NCI-H2171 treated with DMSO at 0.1 percent for 48 hours (cell line): ENCODE measurements at regions not wholly inside any gene's neighbourhood (a gene's known extent, or its start where the extent isn't known, plus 50 kb on each side); places are given as distances from the start of the nearest gene placed in this dataset.

Experiments
- DNase-seq: peaks from one replicate; lab custom pipeline; 2025; lab: John Stamatoyannopoulos, UW

DNA sequence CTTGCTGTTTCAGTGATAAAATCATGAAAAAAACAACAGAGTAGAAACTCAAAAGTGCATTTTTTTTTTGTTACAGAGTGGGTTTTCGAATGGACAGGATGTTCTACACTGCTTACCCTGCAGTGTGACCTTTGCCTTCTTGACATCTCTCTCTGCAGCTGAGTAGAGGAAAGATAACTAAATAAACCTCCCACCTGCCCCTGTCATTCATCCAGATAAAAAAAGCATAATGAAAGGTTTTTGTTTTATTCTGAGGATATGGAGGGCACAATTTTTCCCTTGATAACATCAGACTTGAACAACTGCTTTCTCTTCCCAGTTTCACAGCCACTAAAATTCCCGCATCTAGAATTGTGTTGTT is 193.6 kb upstream of the FOXQ1 start:
- DNase-seq, result no peak

DNA sequence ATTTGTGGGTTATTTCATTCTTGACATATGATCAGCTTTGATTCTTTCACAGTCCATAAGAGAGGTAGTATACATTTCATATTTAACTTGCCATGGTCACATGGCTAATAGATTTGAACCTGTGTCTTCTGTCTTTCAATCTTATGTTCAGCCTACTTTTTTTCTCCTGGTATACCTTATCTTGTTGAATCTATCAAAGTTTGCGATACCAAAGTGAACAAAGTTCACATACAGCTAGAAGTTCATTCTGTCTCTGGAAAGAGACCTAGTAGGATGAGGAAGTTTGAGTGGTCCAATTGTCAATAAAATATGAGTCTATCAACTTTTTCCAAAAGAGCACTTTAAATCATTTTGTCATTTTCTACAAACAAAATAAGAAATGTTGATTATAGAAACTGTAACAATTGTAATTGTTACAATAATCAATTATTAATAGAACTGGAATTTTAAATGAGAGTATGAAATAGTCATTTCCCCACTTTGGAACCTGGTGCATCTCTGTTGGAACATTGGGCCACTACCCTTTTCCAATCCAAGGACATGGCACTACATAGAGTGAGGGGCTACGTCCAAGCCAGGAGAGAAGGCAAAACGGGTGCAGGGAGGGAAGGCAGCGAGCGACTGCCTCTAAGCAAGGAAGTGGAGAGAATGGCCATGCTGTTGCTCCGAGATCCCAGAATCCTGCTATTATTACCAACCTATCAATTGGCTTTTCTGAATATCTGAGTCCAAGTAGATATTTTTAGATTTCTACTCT is 194.2 kb upstream of the FOXQ1 start:
- no peak for DNase-seq

GRCh38 chr6:1116149-1116548 is 195.7 kb upstream of the FOXQ1 start:
- DNase-seq, result no peak

DNA sequence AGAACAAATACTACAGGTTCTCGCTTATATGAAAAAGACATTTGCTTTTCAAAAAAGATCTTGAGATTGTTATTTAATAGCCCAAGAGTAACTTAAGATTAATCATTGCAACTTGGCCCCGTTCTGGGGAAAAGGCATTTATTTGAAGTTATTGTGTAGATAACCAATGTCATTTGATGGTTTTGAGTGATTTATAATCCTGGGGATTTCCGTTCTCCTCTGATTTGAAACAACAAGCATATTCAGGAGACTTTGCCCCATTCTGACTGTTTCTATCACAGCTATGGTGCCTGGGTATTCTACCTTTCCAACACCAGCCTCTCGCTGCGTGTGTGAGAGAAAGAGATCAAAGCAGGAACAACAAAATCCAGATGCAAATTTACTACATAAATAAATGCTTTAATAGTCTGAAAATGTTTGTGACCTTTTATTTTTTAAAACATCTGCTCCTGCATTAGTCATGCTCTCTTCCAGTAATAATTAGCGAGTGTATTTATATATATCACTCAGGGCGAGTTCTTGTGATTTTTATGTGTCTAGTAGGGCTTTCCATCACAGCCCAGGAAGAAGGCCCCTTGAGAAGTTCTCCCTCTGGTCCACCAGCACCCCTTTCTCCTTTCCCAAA is 197.9 kb upstream of the FOXQ1 start:
- DNase-seq, result no peak

DNA sequence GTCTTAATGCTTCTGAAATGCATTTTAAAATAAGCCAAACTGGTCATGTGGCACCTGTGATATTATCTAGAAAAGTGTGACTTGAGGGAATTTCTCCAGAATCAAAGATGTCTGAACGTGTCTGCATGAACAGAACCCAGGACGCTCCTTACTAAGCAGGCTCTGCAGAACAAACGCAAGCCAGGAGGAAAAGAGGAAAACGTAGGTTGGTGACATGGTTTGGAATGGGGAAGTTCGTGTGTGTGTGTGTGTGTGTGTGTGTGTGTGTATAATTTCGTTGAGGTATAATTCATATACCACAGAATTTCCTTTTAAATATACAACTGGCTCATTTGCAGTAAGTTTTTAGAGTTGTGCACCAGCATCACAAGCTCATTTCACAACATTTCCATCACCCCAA is 200.5 kb upstream of the FOXQ1 start:
- no peak for DNase-seq

DNA sequence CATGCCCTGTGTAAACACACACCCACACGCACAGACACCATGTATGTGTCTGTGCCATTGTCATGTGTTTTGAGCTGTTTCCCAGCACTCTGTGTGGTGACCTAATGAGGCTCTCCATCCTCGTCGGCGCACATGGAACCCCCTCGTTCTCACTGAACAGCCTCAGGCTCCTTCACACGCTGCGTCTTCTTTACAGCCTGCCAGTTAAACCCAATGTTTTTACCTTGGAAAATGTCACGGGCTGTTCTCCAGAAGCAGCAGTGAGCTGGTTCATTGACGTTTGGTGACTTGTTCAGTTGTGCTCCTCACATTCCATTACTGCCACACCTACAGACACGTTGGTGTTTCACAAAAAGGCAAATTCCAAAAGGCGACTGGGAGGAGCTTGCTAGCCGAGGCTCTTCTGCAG is 201.0 kb upstream of the FOXQ1 start:
- no peak for DNase-seq

GRCh38 chr6:1110164-1110563 is 201.7 kb upstream of the FOXQ1 start:
- no peak for DNase-seq

DNA sequence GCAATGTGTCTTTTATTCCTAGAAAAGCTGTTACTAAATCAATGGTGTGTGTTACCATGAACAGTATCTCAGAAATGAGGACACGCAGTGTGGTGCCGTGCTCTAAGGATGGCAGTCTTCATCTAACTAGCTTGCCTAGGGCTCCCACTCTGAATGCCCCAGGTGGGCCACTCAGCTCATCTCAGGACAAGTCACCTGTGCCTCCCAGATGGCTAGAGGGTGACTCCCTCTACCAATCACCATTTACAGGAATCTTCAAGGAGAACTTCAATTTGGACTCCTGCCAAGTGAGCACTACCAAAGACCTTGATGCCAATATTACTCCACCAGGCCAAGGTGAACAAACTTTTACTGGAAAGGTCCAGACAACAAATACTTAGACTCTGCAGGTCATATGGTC is 202.8 kb upstream of the FOXQ1 start:
- DNase-seq, result no peak

- DNase-seq, result no peak
Measured at GRCh38 chr6:1108198-1108597, 203.7 kb upstream of the FOXQ1 start.

GRCh38 chr6:1107578-1107977 is 204.3 kb upstream of the FOXQ1 start:
- no peak for DNase-seq

DNA sequence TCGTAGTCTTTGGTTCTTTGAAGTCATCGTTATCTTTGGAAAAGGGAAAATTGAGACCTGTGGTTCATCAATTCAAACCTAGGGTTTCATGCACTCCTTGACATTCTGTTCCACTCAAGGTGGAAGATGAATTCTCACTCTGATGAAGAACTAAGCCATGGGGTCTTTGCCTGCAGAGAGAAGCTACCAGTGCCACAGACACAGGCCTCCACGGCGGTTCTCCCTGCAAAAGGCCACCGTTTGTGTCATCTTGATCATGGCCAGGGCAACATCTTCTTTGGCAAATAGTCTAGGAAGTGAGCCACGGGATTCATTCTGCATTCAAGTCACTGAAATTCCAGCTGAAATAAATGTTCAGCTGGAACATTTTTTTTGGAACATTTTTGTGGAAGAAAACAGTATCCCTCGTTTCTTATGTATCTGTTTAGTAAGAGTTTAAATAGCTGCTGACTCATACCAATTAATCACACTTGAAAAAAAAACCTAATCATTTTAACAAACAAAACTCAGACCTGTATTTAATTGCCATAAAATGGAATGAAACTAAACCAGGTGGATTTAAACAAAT is 206.0 kb upstream of the FOXQ1 start:
- DNase-seq, result no peak

GRCh38 chr6:1104988-1105670 is 206.8 kb upstream of the FOXQ1 start:
- DNase-seq, result no peak

GRCh38 chr6:1103945-1104623 is 207.8 kb upstream of the FOXQ1 start:
- no peak for DNase-seq

GRCh38 chr6:1103021-1103420 is 208.9 kb upstream of the FOXQ1 start:
- DNase-seq, result no peak

- no peak for DNase-seq
Measured at GRCh38 chr6:1100269-1100668, 211.6 kb upstream of the FOXQ1 start.

DNA sequence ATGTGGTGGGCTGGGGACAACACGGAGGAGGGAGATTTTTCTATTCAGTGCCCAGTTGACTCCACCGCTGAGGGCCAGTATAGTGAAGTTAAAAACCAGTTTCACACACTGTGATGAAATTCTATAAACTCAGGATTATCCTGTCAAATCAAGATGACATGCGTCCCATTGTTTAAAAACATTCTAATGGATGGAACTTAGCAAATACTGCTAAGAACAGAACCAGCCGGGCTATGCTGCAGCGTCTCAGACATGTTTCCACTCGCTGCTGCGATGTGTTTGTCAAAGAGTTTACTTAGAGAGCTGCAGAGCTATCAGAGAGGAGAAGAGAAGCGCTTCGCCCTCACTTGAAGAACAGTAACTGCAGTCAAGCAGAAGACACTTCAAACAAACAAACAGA is 212.6 kb upstream of the FOXQ1 start:
- DNase-seq, result no peak

DNA sequence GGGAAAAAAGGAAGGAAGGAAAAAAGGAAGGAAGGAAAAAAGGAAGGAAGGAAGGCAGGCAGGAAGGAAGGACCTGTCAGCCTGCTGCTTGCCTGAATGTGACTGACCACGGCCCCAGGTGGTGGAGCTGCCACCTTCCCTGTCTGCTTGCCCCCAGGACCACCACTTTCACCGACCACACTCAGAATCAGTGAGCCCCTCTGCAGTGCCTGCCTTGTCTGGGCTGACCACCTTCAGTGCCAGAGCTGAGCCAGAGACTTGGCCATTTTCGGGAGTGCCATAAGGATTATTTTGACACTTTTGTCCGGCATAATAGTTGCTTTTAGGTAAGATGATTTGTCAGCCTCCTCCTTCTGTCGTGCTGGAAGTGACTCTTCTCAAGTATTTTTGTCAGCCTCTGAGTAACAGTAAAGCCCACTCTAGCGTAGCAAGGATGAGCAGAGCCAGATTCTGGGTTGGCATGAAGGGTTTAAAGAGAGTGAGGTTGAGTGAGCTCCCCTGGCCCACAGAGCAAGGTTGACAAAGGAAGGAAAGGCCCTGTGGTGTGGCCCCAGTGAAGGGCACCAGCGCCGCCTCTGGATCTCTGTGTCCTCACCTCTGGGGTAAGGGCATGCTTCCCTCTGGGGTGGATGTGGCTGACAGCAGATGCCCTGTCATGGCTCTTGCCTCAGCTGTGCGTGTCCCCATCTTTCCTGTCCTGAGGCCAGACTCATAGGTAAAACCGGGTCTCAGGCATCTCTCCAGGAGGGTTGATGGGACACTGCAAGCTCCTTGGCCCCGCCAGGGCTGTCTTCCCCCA is 214.7 kb upstream of the FOXQ1 start:
- DNase-seq, result no peak

DNA sequence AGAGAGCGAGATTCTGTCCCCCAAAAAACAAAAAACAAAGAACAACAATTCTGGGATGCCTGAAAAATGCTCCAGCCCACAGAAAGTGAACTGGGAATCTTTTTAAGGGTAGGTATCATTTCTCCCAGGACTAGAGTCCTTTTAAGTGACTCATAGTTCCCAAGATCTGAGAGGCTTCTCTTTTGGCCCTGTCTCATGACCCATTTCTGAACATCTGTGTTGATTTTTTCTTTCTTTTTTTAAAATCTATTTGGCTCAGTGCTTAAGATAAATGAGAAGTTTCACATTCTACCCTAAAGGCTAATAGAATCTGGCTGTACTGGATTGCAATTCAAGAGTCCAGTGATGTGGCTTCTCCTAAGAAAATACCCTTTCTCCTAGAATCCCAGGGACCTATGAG is 217.6 kb upstream of the FOXQ1 start:
- DNase-seq, result no peak

- DNase-seq, result no peak
Measured at GRCh38 chr6:1091900-1092299, 220.0 kb upstream of the FOXQ1 start.

DNA sequence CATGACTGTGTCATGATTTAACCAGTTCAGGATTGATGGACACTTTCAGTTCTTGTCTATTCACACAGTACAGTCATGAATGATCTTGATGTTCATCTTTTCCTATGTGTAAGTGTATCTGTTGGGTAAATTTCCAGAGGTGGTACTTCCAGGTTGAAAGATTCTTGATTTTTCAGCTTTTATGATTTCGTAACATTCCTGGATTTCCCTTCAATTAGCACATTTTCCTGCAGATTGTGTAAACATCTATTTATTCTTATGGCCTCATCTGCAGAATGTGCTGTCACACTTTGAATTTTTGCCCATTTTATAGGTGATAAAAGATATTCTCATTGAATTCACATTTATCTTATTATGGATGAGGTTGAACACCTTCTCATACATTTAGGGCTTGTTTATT is 222.0 kb upstream of the FOXQ1 start:
- no peak for DNase-seq

- no peak for DNase-seq
Measured at GRCh38 chr6:1088492-1089001, 223.4 kb upstream of the FOXQ1 start.
